HepG2 (cell line): ENCODE measurements at regions not wholly inside any gene's neighbourhood (a gene's known extent, or its start where the extent isn't known, plus 50 kb on each side); places are given as distances from the start of the nearest gene placed in this dataset.

Experiments
- HES4 ChIP-seq: sonication (generic); formaldehyde crosslinking; IDR thresholded peaks from 2 replicates; pipeline ENCODE4 v1.9.0; 2021; ENCODE audit warnings: mild to moderate bottlenecking, missing genetic modification reagents, borderline replicate concordance
- IRF2 ChIP-seq: IDR thresholded peaks from 2 replicates; pipeline ENCODE4 v1.6.1; 2018; ENCODE audit warnings: missing genetic modification reagents, missing compliant biosample characterization
- MBD4 ChIP-seq: IDR thresholded peaks from 2 replicates; pipeline ENCODE4 v1.6.1; 2012; ENCODE audit warnings: low read length, inconsistent platforms, borderline replicate concordance
- PHF20 ChIP-seq: sonication (generic); formaldehyde crosslinking; IDR thresholded peaks from 2 replicates; pipeline ENCODE4 v1.5.0; 2020; ENCODE audit warnings: mild to moderate bottlenecking, missing genetic modification reagents
- RFXAP ChIP-seq: sonication (generic); formaldehyde crosslinking; IDR thresholded peaks from 2 replicates; pipeline ENCODE4 v1.4.0; 2020; ENCODE audit warnings: missing genetic modification reagents, borderline replicate concordance
- TFE3 ChIP-seq: IDR thresholded peaks from 2 replicates; pipeline ENCODE4 v1.6.1; 2016
- TGIF2 ChIP-seq: IDR thresholded peaks from 2 replicates; pipeline ENCODE4 v1.6.1; 2016; ENCODE audit warnings: control low read depth, missing compliant biosample characterization
- U2AF2 ChIP-seq: fragments of 200-400 bp; formaldehyde crosslinking; IDR thresholded peaks from 2 replicates; pipeline ENCODE4 v1.6.1; 2017; ENCODE audit warnings: low read depth, mild to moderate bottlenecking, low read length
- ZBTB7A ChIP-seq: sonication (generic); formaldehyde crosslinking; IDR thresholded peaks from 2 replicates; pipeline ENCODE4 v1.8.0; 2022; ENCODE audit warnings: mild to moderate bottlenecking, missing genetic modification reagents
- ZNF30 ChIP-seq: sonication (generic); formaldehyde crosslinking; IDR thresholded peaks from 2 replicates; pipeline ENCODE4 v1.5.0; 2020; ENCODE audit warnings: mild to moderate bottlenecking, missing genetic modification reagents
- ZNF34 ChIP-seq: sonication (generic); formaldehyde crosslinking; IDR thresholded peaks from 2 replicates; pipeline ENCODE4 v1.4.0; 2020; ENCODE audit warnings: mild to moderate bottlenecking, missing genetic modification reagents, borderline replicate concordance
- ZNF343 ChIP-seq: sonication (generic); formaldehyde crosslinking; IDR thresholded peaks from 2 replicates; pipeline ENCODE4 v1.4.0; 2020; ENCODE audit warnings: mild to moderate bottlenecking, missing genetic modification reagents
- ZNF432 ChIP-seq: sonication (generic); formaldehyde crosslinking; IDR thresholded peaks from 2 replicates; pipeline ENCODE4 v1.5.0; 2020; ENCODE audit warnings: missing genetic modification reagents, mild to moderate bottlenecking, borderline replicate concordance
- ZNF543 ChIP-seq: sonication (generic); formaldehyde crosslinking; IDR thresholded peaks from 2 replicates; pipeline ENCODE4 v1.4.0; 2020; ENCODE audit warnings: mild to moderate bottlenecking, missing genetic modification reagents
- ZNF589 ChIP-seq: sonication (generic); formaldehyde crosslinking; conservative IDR thresholded peaks from 2 replicates; pipeline ENCODE4 v1.8.0; 2022; ENCODE audit warnings: mild to moderate bottlenecking, moderate library complexity, missing genetic modification reagents
- TF ChIP-seq, protein P1 (sequence below): sonication (generic); formaldehyde crosslinking; IDR thresholded peaks from 2 replicates; pipeline ENCODE4 v1.5.0; 2020; ENCODE audit warnings: mild to moderate bottlenecking, missing genetic modification reagents

DNA sequence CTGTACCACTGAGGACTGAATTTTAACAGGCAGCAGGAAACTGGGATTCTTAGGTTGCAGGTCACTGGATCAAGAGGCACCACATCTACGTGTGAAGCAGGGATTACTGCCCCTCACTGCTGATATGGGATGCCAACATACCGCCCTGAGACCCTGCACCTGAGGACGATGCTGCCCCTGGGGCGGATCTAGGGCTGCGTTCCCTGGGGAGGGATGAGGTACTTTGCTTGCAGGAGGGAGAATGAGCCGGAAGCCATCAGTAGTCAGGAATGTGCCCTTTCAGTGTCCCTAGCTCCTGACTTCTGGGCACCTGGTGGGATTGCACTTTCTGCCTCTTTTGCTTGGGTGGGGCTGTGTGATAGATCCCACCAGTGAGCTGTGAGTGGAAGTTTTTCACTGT, 122.8 kb downstream of the RPLP1 start (continued):
- TF ChIP-seq, protein P1, sequence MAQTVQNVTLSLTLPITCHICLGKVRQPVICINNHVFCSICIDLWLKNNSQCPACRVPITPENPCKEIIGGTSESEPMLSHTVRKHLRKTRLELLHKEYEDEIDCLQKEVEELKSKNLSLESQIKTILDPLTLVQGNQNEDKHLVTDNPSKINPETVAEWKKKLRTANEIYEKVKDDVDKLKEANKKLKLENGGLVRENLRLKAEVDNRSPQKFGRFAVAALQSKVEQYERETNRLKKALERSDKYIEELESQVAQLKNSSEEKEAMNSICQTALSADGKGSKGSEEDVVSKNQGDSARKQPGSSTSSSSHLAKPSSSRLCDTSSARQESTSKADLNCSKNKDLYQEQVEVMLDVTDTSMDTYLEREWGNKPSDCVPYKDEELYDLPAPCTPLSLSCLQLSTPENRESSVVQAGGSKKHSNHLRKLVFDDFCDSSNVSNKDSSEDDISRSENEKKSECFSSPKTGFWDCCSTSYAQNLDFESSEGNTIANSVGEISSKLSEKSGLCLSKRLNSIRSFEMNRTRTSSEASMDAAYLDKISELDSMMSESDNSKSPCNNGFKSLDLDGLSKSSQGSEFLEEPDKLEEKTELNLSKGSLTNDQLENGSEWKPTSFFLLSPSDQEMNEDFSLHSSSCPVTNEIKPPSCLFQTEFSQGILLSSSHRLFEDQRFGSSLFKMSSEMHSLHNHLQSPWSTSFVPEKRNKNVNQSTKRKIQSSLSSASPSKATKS (CRISPR knock-in tag): no peak
- TF ChIP-seq ZNF343 (CRISPR knock-in tag) (no peak), ZNF543 (no peak), HES4 (CRISPR knock-in tag) (no peak), TFE3 (CRISPR knock-in tag) (no peak), ZBTB7A (CRISPR knock-in tag) (no peak), IRF2 (no peak), PHF20 (CRISPR knock-in tag) (no peak), ZNF30 (CRISPR knock-in tag) (no peak), ZNF589 (no peak), TGIF2 (CRISPR knock-in tag) (no peak), U2AF2 (no peak), MBD4 (no peak), ZNF432 (CRISPR knock-in tag) (no peak), RFXAP (no peak), ZNF34 (CRISPR knock-in tag) (no peak)
